ENCODE measurements at regions not wholly inside any gene's neighbourhood (a gene's known extent, or its start where the extent isn't known, plus 50 kb on each side); places are given as distances from the start of the nearest gene placed in this dataset.

- TF ChIP-seq CTCF (IDR thresholded peaks at IDR 0.05) (no peak), POLR2A (IDR thresholded peaks at IDR 0.05) (no peak)
These were observed 289.1 kb upstream of the MANEA start for GRCh38 chr6:95288251-95288650.

Measured in lower leg skin (tissue), 3 donors.